LNCaP clone FGC (cell line): ENCODE measurements at regions not wholly inside any gene's neighbourhood (a gene's known extent, or its start where the extent isn't known, plus 50 kb on each side); places are given as distances from the start of the nearest gene placed in this dataset.

Experiments used
- DNase-seq: peaks from one replicate; pipeline ENCODE4 v3.0.0-alpha.2; 2011; ENCODE audit warnings: low read depth
- H3K4me3 ChIP-seq: 2 replicates; pipeline ENCODE4 v1.5.1; 2011; ENCODE audit warnings: mild to moderate bottlenecking, low read depth, low read length, control low read depth
- CTCF ChIP-seq: IDR thresholded peaks from 2 replicates; pipeline ENCODE4 v1.5.1; 2012; ENCODE audit warnings: mild to moderate bottlenecking; ENCODE audit not compliant: control insufficient read depth, insufficient read depth; ENCODE audit errors: extremely low read depth

GRCh38 chr6:40280231-40280630 is 306.9 kb downstream of the LRFN2 start:
- no peak overlapping the region for H3K4me3 ChIP-seq
- DNase-seq, result no peak
- no peak for TF ChIP-seq CTCF

- TF ChIP-seq CTCF, result no peak
- no peak for DNase-seq
- no peak overlapping the region for H3K4me3 ChIP-seq
Measured at GRCh38 chr6:40276141-40276540, 311.0 kb downstream of the LRFN2 start.

GRCh38 chr6:40274058-40274457 is 313.1 kb downstream of the LRFN2 start:
- TF ChIP-seq CTCF, result no peak
- no peak for DNase-seq
- no peak overlapping the region for H3K4me3 ChIP-seq

GRCh38 chr6:40268614-40269013 is 318.6 kb downstream of the LRFN2 start:
- DNase-seq, result no peak
- no peak for TF ChIP-seq CTCF
- H3K4me3 ChIP-seq, result no peak overlapping the region

GRCh38 chr6:40268166-40268565 is 319.0 kb downstream of the LRFN2 start:
- TF ChIP-seq CTCF, result no peak
- H3K4me3 ChIP-seq, result no peak overlapping the region
- DNase-seq, result no peak

GRCh38 chr6:40265615-40266014 is 321.5 kb downstream of the LRFN2 start:
- no peak for TF ChIP-seq CTCF

GRCh38 chr6:40263970-40264369 is 323.2 kb downstream of the LRFN2 start:
- DNase-seq, result no peak
- no peak overlapping the region for H3K4me3 ChIP-seq
- TF ChIP-seq CTCF, result no peak

More at GRCh38 chr6:40265615-40266014, 321.5 kb downstream of the LRFN2 start:
- no peak overlapping the region for H3K4me3 ChIP-seq
- DNase-seq, result no peak
